Fibroblast of villous mesenchyme (primary cell): ENCODE measurements at regions not wholly inside any gene's neighbourhood (a gene's known extent, or its start where the extent isn't known, plus 50 kb on each side); places are given as distances from the start of the nearest gene placed in this dataset.

Experiments used
- DNase-seq: peaks from one replicate; pipeline ENCODE4 v3.0.0-alpha.2; 2010; ENCODE audit warnings: low read depth
- H3K4me3 ChIP-seq: 2 replicates; pipeline ENCODE4 v1.5.1; 2011; ENCODE audit warnings: low read depth, mild to moderate bottlenecking, low read length
- CTCF ChIP-seq: IDR thresholded peaks from 2 replicates; pipeline ENCODE4 v1.5.1; 2012; ENCODE audit warnings: low read depth, mild to moderate bottlenecking, low read length; ENCODE audit not compliant: insufficient read depth

GRCh38 chr9:28101509-28101908 is 528.2 kb upstream of the C9orf72 start:
- TF ChIP-seq CTCF, result no peak
- no peak for DNase-seq

GRCh38 chr9:28105001-28105400 is 531.7 kb upstream of the C9orf72 start:
- TF ChIP-seq CTCF, result no peak
- H3K4me3 ChIP-seq, result no peak overlapping the region
- DNase-seq, result no peak

More at GRCh38 chr9:28101509-28101908, 528.2 kb upstream of the C9orf72 start:
- H3K4me3 ChIP-seq, result no peak overlapping the region

GRCh38 chr9:28120184-28120583 is 546.9 kb upstream of the C9orf72 start:
- DNase-seq, result no peak
- H3K4me3 ChIP-seq, result no peak overlapping the region
- no peak for TF ChIP-seq CTCF

- TF ChIP-seq CTCF, result no peak
- DNase-seq, result no peak
- no peak overlapping the region for H3K4me3 ChIP-seq
Observed at GRCh38 chr9:28120626-28121025, 547.3 kb upstream of the C9orf72 start.

GRCh38 chr9:28121366-28121765 is 548.1 kb upstream of the C9orf72 start:
- DNase-seq, result no peak
- TF ChIP-seq CTCF, result no peak
- no peak overlapping the region for H3K4me3 ChIP-seq

- DNase-seq, result no peak
- TF ChIP-seq CTCF, result no peak
- no peak overlapping the region for H3K4me3 ChIP-seq
Observed at GRCh38 chr9:28124917-28125316, 551.6 kb upstream of the C9orf72 start.

- DNase-seq, result no peak
- TF ChIP-seq CTCF, result no peak
- H3K4me3 ChIP-seq, result no peak overlapping the region
Observed at GRCh38 chr9:28127101-28127500, 553.8 kb upstream of the C9orf72 start.
